ENCODE measurements at regions not wholly inside any gene's neighbourhood (a gene's known extent, or its start where the extent isn't known, plus 50 kb on each side); places are given as distances from the start of the nearest gene placed in this dataset.

- WGBS, 2 donors: 84 to 87% methylated on average over 1 of the region's 1 CpG
- no peak for DNase-seq (ENCODE audit: low spot score in 2 of 2)
- H3K4me3 ChIP-seq (ENCODE audit: low read depth, poor library complexity, severe bottlenecking): no peak overlapping the region
- intact Hi-C loops (cut with DNase I; ENCODE audit: low total_unique reads): no loop called here
- TF ChIP-seq, protein P1, sequence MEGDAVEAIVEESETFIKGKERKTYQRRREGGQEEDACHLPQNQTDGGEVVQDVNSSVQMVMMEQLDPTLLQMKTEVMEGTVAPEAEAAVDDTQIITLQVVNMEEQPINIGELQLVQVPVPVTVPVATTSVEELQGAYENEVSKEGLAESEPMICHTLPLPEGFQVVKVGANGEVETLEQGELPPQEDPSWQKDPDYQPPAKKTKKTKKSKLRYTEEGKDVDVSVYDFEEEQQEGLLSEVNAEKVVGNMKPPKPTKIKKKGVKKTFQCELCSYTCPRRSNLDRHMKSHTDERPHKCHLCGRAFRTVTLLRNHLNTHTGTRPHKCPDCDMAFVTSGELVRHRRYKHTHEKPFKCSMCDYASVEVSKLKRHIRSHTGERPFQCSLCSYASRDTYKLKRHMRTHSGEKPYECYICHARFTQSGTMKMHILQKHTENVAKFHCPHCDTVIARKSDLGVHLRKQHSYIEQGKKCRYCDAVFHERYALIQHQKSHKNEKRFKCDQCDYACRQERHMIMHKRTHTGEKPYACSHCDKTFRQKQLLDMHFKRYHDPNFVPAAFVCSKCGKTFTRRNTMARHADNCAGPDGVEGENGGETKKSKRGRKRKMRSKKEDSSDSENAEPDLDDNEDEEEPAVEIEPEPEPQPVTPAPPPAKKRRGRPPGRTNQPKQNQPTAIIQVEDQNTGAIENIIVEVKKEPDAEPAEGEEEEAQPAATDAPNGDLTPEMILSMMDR (IDR thresholded peaks at IDR 0.05): no peak
- TF ChIP-seq POLR2A (IDR thresholded peaks at IDR 0.05): no peak
Measured at GRCh38 chr18:42261731-42262130, 306.7 kb downstream of the PIK3C3 start.

- no peak for TF ChIP-seq POLR2A (IDR thresholded peaks at IDR 0.05)
- TF ChIP-seq, protein P1 (IDR thresholded peaks at IDR 0.05): no peak
- H3K4me3 ChIP-seq (ENCODE audit: low read depth, poor library complexity, severe bottlenecking): no peak overlapping the region
- intact Hi-C loops (cut with DNase I; ENCODE audit: low total_unique reads): no loop called here
- DNase-seq (ENCODE audit: low spot score in 2 of 2): no peak
Measured at GRCh38 chr18:42264497-42264896, 309.5 kb downstream of the PIK3C3 start.

DNA sequence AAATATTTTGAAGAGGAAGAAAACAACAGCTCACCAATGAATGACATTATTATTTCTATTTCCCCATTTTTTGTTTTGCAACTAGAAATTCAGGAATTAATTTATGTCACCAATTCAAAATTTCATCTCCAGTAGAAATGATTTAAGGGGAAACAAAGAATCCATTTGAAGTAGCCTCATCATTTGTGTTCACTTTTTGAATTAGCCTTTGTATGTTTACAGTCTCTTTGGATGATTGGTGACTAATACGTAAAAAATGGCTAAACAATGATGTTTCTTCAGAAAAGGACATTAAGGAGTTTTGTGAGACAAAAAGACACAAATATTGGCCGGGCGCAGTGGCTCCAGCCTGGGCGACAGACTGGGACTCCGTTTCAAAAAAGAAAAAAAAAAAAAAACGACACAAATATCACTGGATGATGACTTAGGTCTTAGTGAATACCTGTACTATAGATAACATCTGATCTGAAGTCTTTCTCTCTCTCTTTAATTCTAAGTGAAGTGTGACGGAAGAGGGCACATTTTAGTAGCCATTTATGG is 313.2 kb downstream of the PIK3C3 start:
- no peak for DNase-seq (ENCODE audit: low spot score in 2 of 2)
- WGBS, 2 donors: 69 to 75% methylated on average over 7 of the region's 7 CpGs
- intact Hi-C loops (cut with DNase I; ENCODE audit: low total_unique reads): no loop called here
- H3K4me3 ChIP-seq (ENCODE audit: low read depth, poor library complexity, severe bottlenecking): no peak overlapping the region
- TF ChIP-seq, protein P1 (IDR thresholded peaks at IDR 0.05): no peak
- TF ChIP-seq POLR2A (IDR thresholded peaks at IDR 0.05): no peak

GRCh38 chr18:42268798-42269197 is 313.8 kb downstream of the PIK3C3 start:
- no peak for TF ChIP-seq POLR2A (IDR thresholded peaks at IDR 0.05)
- TF ChIP-seq, protein P1 (IDR thresholded peaks at IDR 0.05): no peak
- no peak for DNase-seq (ENCODE audit: low spot score in 2 of 2)
- no peak overlapping the region for H3K4me3 ChIP-seq (ENCODE audit: low read depth, poor library complexity, severe bottlenecking)
- WGBS, 2 donors: 59 to 70% methylated on average over 5 of the region's 5 CpGs
- intact Hi-C loops (cut with DNase I; ENCODE audit: low total_unique reads): no loop called here

DNA sequence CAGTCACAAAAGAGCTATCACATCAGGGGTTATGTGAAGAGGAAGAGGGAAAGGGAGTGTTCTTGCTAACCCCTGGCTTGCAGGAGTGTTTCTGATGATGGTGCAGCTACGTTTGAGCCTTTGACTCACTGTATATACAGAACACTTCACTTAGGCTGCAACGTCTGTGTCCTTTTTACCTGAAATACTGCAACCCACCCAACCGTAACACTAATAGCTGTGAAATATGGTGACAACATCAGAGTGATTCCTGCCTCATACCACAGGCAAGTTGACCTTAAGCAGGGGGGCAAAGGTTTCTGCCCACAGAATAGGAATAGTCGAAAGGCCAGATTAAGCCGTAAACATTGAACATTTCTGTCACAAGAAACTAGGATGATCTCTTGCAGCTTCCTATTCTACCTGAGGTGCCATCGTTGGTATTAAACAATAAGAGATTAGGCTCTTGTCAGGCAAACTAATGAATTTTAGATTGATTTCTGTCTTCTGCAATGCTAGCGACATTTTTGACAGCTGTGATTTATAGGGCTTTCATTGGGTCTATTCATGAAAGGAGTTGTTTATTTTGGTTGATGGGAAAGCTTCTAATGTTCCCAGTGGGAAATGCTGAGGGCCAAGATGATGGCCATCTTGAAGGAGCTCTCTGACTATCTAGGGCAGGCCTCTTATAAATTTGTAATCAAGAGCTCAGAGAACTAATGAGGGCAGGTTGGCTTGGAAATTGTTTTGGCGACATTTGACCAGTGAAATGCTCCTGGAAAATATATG is 316.8 kb downstream of the PIK3C3 start:
- 57 to 61% methylated on average over 8 of the region's 8 CpGs for WGBS, 2 donors
- TF ChIP-seq, protein P1 (IDR thresholded peaks at IDR 0.05): no peak
- TF ChIP-seq POLR2A (IDR thresholded peaks at IDR 0.05): no peak
- no peak for DNase-seq (ENCODE audit: low spot score in 2 of 2)
- H3K4me3 ChIP-seq (ENCODE audit: low read depth, poor library complexity, severe bottlenecking): no peak overlapping the region
- intact Hi-C loops (cut with DNase I; ENCODE audit: low total_unique reads): no loop called here
